Kidney tubule cell (primary cell): ENCODE measurements at regions not wholly inside any gene's neighbourhood (a gene's known extent, or its start where the extent isn't known, plus 50 kb on each side); places are given as distances from the start of the nearest gene placed in this dataset.
"Not testable (repeated sequence)": the region's sequence is repeated elsewhere in the genome, so short reads cannot be mapped to it uniquely, and the experiment has no call there.

Experiments used
- DNase-seq: peaks from one replicate; pipeline ENCODE4 v3.0.0-alpha.2; 2018; ENCODE audit warnings: low spot score

- DNase-seq: no peak
Observed at GRCh38 chr6:65998544-65998943, 291.5 kb upstream of the EYS start.

- no peak for DNase-seq
Observed at GRCh38 chr6:65997539-65997938, 290.5 kb upstream of the EYS start.

- DNase-seq: no peak
Observed at GRCh38 chr6:65996096-65996495, 289.1 kb upstream of the EYS start.

DNA sequence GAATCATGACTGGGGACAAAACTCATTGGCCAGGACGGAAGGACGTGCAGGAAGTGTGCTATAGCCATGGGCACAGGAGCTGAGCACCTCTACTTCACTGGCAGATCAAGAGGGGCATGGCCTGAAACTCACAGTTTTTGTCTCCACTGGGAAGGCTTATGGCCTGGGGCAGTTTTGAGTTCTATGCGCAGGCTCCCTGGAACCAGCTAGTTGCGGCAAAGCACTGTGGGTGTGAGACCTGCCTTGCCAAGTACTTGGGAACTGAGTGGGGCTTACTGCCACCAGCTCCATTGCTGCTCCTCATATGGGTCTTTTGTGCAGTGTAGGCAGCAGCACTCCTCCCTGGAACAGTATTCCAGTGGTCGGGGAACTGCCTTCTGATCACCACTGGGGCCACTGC, 282.6 kb upstream of the EYS start:
- DNase-seq: no peak

DNA sequence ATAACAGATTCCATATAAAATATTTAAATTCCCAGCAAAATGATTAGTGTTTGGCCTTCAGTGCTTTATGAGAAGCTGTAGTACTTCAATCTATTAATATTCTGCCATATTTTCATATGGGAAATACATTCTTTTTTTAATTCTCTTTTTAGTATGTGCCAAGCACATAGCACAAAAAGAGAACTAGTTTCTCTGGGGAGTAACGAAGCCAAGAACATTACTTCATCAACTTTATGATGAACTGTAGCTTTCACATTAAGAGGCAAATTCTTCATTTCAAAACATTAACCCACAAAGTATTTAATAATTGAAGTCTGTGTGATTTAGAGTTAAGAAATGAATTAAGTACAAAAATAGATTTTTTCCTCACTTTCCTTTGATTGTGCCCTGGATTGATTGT, 281.0 kb upstream of the EYS start:
- no peak for DNase-seq

DNA sequence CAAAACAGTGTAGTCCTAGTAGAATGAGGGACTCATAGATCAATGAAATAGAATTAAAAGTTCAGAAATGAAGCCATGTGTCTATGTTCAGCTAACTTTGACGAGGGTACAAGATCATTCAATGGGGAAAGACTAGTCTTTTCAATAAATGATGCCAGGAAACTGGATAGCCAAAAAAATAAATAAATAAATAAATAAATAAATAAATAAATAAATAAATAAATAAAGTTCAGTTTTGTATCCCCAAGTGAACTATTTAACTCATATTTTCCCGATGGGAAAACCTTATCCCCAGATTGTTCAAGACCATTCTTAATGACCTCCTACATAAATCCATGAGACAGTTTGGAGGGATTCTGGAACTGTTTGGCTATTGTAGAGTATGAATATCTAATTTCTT, 277.1 kb upstream of the EYS start:
- no peak for DNase-seq

GRCh38 chr6:65979120-65979519, 272.1 kb upstream of the EYS start:
- no peak for DNase-seq

DNA sequence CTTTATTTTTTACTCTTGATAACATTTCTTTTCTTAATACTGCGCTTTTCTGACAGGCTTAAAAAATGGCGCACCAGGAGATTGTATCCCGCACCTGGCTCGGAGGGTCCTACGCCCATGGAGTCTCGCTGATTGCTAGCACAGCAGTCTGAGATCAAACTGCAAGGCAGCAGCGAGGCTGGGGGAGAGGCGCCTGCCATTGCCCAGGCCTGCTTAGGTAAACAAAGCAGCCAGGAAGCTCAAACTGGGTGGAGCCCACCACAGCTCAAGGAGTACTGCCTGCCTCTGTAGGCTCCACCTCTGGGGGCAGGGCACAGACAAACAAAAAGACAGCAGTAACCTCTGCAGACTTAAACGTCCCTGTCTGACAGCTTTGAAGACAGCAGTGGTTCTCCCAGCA, 264.2 kb upstream of the EYS start:
- not testable (repeated sequence) for DNase-seq

DNA sequence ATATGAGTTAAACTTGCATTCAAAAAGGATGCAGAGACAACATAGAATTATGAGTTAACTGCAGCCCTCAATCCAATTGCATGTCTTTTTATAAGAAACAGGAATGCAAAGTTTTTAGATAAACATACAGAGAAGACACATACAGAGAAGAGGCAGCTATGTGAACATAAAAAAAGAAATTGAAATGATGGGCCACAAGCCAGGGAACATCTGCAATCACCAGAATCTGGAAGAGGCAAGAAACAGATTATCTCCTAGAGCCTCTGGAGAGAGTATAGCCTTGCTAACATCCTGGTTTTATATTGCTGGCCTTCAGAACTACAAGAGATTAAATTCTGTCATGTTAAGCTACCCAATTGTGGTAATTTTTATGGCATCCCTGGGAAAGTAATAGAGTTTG, 257.2 kb upstream of the EYS start:
- no peak for DNase-seq

GRCh38 chr6:65955034-65955433, 248.0 kb upstream of the EYS start:
- DNase-seq: no peak

GRCh38 chr6:65948062-65948461, 241.0 kb upstream of the EYS start:
- DNase-seq: no peak

DNA sequence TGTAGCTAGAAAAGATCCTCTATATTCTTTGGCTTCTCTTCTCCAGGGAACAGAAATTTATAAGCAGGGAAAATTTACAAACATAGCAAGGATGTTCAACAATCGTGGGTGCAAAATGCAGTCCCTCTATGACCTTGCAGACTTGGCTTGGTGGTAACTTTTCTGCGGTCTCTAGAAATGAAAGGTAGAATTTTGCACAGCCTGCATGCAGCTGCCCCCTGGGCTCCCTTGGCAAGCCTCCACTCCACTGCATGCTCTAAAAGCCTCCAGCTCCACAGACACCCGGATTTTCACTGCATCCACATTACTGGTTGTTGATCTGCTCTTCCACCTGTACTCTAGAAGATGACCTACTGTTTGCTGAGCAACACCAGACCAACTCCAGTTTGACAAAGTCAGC, 236.5 kb upstream of the EYS start:
- DNase-seq: no peak

GRCh38 chr6:65943051-65943450, 236.0 kb upstream of the EYS start:
- DNase-seq: no peak

DNA sequence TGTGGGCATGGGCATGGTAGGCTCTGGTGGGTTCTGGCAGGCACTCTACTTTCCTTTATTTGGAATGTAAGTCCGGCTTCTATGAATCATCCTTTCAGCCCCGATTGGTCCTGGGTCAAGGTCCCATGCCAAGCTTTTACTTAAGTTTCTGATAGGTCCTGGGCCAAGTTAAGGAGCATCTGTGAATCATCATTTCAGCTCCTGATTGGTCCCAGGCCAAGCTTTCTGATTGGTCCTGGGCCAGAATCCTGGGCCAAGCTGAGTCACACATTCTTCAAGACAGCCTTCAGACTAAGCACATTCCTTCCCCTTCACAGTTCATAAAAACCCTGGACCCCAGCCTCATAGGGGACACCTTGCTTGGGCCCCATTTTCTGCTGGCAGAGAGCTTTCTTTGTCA, 231.0 kb upstream of the EYS start:
- no peak for DNase-seq

GRCh38 chr6:65935412-65935811, 228.4 kb upstream of the EYS start:
- no peak for DNase-seq

- DNase-seq: no peak
Observed at GRCh38 chr6:65933390-65933789, 226.4 kb upstream of the EYS start.

GRCh38 chr6:65927141-65927540, 220.1 kb upstream of the EYS start:
- no peak for DNase-seq

- DNase-seq: no peak
Observed at GRCh38 chr6:65924411-65924810, 217.4 kb upstream of the EYS start.

GRCh38 chr6:65922049-65922448, 215.0 kb upstream of the EYS start:
- DNase-seq: no peak

GRCh38 chr6:65908065-65908464, 201.0 kb upstream of the EYS start:
- no peak for DNase-seq

DNA sequence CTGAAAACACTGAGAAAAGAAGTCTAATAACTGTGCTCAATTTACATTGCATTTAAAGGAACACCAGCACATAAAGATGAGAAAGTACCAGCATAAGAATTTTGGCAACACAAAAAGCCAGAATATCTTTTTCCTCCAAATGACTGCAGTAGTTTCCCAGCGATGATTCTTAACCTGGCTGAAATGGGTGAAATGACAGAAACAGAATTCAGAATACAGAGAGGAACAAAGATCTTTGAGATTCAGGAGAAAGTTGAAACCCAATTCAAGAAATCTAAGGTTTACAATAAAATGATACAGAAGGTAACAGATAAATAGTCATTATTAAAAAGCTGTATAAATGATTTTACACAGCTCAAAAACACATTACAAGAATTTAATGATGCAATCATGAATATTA, 197.0 kb upstream of the EYS start:
- no peak for DNase-seq

DNA sequence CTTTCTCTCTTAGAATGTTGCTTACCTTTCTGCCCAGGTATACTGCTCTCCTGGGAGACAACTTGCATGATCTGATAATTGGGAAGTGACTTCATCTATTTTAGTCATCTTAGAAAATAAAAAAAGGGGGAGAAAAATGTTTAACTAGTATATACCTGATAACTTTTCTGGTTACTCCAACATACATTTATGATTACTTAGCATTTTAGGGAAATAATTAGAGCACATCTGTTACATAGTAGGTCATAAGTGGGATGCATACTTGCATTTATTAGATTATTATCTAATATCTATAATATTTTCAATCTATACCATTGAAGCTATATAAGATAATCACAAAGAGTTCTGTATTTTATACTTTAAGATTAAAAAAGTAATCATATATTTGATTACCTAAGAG, 193.9 kb upstream of the EYS start:
- no peak for DNase-seq

DNA sequence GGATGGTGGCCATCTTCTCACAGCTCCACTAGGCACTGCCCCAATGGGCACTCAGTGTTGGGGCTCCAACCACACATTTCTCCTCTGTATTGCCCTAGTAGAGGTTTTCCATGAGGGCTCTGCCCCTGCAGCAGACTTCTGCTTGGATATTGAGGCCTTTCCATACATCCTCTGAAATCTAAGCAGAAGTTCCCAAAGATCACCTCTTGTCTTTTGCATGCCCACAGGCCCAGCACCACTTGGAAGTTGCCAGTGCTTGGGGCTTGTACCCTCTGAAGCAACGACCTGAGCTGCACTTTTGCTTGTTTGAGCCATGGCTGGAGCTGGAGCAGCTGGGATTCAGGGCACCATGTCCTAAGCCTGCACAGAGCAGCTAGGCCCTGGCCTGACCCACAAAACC, 189.1 kb upstream of the EYS start:
- DNase-seq: no peak

DNA sequence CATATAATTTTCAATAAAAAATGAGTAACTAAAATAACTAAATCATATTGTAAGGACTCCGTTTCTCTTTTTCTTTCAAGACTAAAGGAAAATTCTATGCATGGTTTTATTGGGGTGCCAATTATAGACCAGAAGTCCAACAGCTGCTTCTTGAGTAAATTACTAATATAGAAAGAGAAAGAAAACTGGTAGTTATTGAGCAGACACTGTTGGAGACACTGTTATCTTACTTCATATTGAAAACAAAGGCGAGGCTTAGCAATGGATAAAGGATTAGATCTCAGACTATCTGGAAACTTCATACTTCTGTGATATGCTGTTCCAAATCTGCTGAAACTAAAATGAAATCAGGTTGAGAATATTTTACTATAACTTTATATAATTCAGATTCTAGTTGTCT, 169.6 kb upstream of the EYS start:
- DNase-seq: no peak

GRCh38 chr6:65852369-65852852, 145.4 kb upstream of the EYS start:
- DNase-seq: no peak
